ENCODE measurements at regions not wholly inside any gene's neighbourhood (a gene's known extent, or its start where the extent isn't known, plus 50 kb on each side); places are given as distances from the start of the nearest gene placed in this dataset.

GRCh38 chr16:85386467-85387170 is 226.5 kb upstream of the GSE1 start:
- no peak for TF ChIP-seq CTCF (IDR thresholded peaks at IDR 0.05; ENCODE audit: insufficient read depth, low read length)
- no peak for DNase-seq (ENCODE audit: low read depth)
- no peak overlapping the region for H3K4me3 ChIP-seq (ENCODE audit: low read depth, low read length)

GRCh38 chr16:85387171-85387507 is 226.0 kb upstream of the GSE1 start:
- TF ChIP-seq CTCF (IDR thresholded peaks at IDR 0.05; ENCODE audit: insufficient read depth, low read length) = no peak
- DNase-seq (ENCODE audit: low read depth) = no peak

GRCh38 chr16:85387731-85388295 is 225.3 kb upstream of the GSE1 start:
- no peak for DNase-seq (ENCODE audit: low read depth)
- no peak overlapping the region for H3K4me3 ChIP-seq (ENCODE audit: low read depth, low read length)
- TF ChIP-seq CTCF (IDR thresholded peaks at IDR 0.05; ENCODE audit: insufficient read depth, low read length) = no peak

More at GRCh38 chr16:85387171-85387507, 226.0 kb upstream of the GSE1 start:
- no peak overlapping the region for H3K4me3 ChIP-seq (ENCODE audit: low read depth, low read length)

GRCh38 chr16:85389679-85390470 is 223.2 kb upstream of the GSE1 start:
- DNase-seq (ENCODE audit: low read depth) = no peak
- H3K4me3 ChIP-seq (ENCODE audit: low read depth, low read length) = no peak overlapping the region
- no peak for TF ChIP-seq CTCF (IDR thresholded peaks at IDR 0.05; ENCODE audit: insufficient read depth, low read length)

GRCh38 chr16:85390511-85391174 is 222.5 kb upstream of the GSE1 start:
- no peak overlapping the region for H3K4me3 ChIP-seq (ENCODE audit: low read depth, low read length)
- peak; percentile 93 for DNase-seq (ENCODE audit: low read depth)
- no peak for TF ChIP-seq CTCF (IDR thresholded peaks at IDR 0.05; ENCODE audit: insufficient read depth, low read length)

GRCh38 chr16:85391175-85391707 is 221.9 kb upstream of the GSE1 start:
- H3K4me3 ChIP-seq (ENCODE audit: low read depth, low read length) = no peak overlapping the region
- no peak for DNase-seq (ENCODE audit: low read depth)
- no peak for TF ChIP-seq CTCF (IDR thresholded peaks at IDR 0.05; ENCODE audit: insufficient read depth, low read length)

All from fibroblast of the aortic adventitia (primary cell).